Stomach (tissue), 4 donors: ENCODE measurements at regions not wholly inside any gene's neighbourhood (a gene's known extent, or its start where the extent isn't known, plus 50 kb on each side); places are given as distances from the start of the nearest gene placed in this dataset.

Experiments
- POLR2A ChIP-seq, 4 donors: fragments of 450-650 bp; IDR thresholded peaks; one replicate each; pipeline ENCODE4 v1.6.1; 2016; ENCODE audit warnings: antibody characterized with exemption in 4 of 4, control low read depth in 2 of 4, mild to moderate bottlenecking in 1 of 4, moderate library complexity in 1 of 4
- POLR2AphosphoS5 ChIP-seq, 3 donors: sonication (generic); formaldehyde crosslinking; IDR thresholded peaks; one replicate each; pipeline ENCODE4 v1.6.1; 2016; ENCODE audit warnings: antibody characterized with exemption in 3 of 3
- TF ChIP-seq, protein P1 (sequence below), 7 experiments: fragments of 450-650 bp in 4 of 7; fragments of 200-600 bp in 3 of 7; sonication (generic) in 3 of 7; IDR thresholded peaks; one replicate each; pipeline ENCODE4 v1.5.1; 2016 to 2019; ENCODE audit warnings: antibody characterized with exemption in 7 of 7, control low read depth in 2 of 7, mild to moderate bottlenecking in 1 of 7

DNA sequence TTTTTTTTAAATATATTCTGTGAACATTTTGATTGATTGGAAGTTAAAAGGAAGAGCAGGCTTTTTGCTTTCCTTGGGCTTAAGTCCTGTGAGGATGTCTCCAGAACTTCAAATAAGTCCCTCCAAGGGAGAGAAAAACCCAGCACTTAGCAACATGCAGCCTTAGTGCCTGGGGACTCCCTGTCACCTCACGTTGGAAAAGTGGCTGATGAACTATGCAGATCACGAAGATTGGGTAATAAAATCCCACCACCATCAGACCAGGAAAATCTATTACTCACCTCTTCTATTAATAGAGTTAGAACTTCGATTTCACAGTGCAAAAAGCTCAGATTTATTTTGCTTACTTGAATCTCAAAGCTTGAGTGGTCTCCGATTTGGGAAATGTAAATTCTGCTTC is 507.0 kb downstream of the MAT2B start:
- TF ChIP-seq POLR2A (IDR thresholded peaks at IDR 0.05), result no peak
- no peak for TF ChIP-seq POLR2AphosphoS5 (IDR thresholded peaks at IDR 0.05)
- TF ChIP-seq, protein P1, sequence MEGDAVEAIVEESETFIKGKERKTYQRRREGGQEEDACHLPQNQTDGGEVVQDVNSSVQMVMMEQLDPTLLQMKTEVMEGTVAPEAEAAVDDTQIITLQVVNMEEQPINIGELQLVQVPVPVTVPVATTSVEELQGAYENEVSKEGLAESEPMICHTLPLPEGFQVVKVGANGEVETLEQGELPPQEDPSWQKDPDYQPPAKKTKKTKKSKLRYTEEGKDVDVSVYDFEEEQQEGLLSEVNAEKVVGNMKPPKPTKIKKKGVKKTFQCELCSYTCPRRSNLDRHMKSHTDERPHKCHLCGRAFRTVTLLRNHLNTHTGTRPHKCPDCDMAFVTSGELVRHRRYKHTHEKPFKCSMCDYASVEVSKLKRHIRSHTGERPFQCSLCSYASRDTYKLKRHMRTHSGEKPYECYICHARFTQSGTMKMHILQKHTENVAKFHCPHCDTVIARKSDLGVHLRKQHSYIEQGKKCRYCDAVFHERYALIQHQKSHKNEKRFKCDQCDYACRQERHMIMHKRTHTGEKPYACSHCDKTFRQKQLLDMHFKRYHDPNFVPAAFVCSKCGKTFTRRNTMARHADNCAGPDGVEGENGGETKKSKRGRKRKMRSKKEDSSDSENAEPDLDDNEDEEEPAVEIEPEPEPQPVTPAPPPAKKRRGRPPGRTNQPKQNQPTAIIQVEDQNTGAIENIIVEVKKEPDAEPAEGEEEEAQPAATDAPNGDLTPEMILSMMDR (IDR thresholded peaks at IDR 0.05), result no peak
